K562 (cell line): ENCODE measurements at regions not wholly inside any gene's neighbourhood (a gene's known extent, or its start where the extent isn't known, plus 50 kb on each side); places are given as distances from the start of the nearest gene placed in this dataset.

Source experiments
- BRCA1 ChIP-seq, 2 experiments: fragments of 450-650 bp in 1 of 2; sonication (generic) in 1 of 2; formaldehyde crosslinking in 1 of 2; IDR thresholded peaks; 2 replicates each; pipeline versions ENCODE4 v1.5.0 to v1.6.1; 2017 to 2020; ENCODE audit warnings: mild to moderate bottlenecking in 1 of 2, missing genetic modification reagents in 1 of 2
- RFX1 ChIP-seq: fragments of 450-650 bp; IDR thresholded peaks from 2 replicates; pipeline ENCODE4 v1.6.1; 2016; ENCODE audit warnings: mild to moderate bottlenecking, moderate library complexity
- SLC30A9 ChIP-seq: fragments of 250-450 bp; sonication (Bioruptor Pico); IDR thresholded peaks from 2 replicates; pipeline ENCODE4 v1.8.0; 2022; ENCODE audit warnings: mild to moderate bottlenecking, moderate library complexity
- TBP ChIP-seq: optimal IDR thresholded peaks from 2 replicates; pipeline ENCODE3; 2011; ENCODE audit warnings: low read depth, low read length, improper control_type of control experiment
- ZKSCAN3 ChIP-seq: fragments of 250-450 bp; sonication (Bioruptor Pico); IDR thresholded peaks from 2 replicates; pipeline ENCODE4 v1.4.0; 2020
- ZNF407 ChIP-seq: fragments of 450-650 bp; IDR thresholded peaks from 2 replicates; pipeline ENCODE4 v1.6.1; 2016; ENCODE audit warnings: low read depth
- ZNF449 ChIP-seq: fragments of 250-450 bp; sonication (Bioruptor Pico); IDR thresholded peaks from 2 replicates; pipeline ENCODE4 v1.8.0; 2022; ENCODE audit warnings: moderate library complexity, mild to moderate bottlenecking, inconsistent platforms

- no peak for TF ChIP-seq ZNF449 (CRISPR knock-in tag)
- no peak for TF ChIP-seq BRCA1 (IDR thresholded peaks at IDR 0.05)
- no peak for TF ChIP-seq BRCA1 (CRISPR knock-in tag; IDR thresholded peaks at IDR 0.05)
- no peak for TF ChIP-seq ZKSCAN3
- no peak for TF ChIP-seq SLC30A9 (CRISPR knock-in tag)
- no peak for TF ChIP-seq ZNF407
- TF ChIP-seq RFX1, result no peak
- no peak for TF ChIP-seq TBP
Measured at GRCh38 chr16:54746596-54746995, 184.1 kb upstream of the IRX5 start (continued).
